Gastrocnemius medialis (tissue), 4 donors: ENCODE measurements at regions not wholly inside any gene's neighbourhood (a gene's known extent, or its start where the extent isn't known, plus 50 kb on each side); places are given as distances from the start of the nearest gene placed in this dataset.

Experiments
- ATAC-seq, 2 donors: fragments of 150-250 bp; one replicate each; pipeline ENCODE4 v1.9.1; 2016
- DNase-seq, 2 donors: peaks; one replicate each; pipeline ENCODE4 v3.0.0-alpha.2; 2019
- H3K27ac ChIP-seq, 4 donors: fragments of 200-600 bp; sonication (generic); 1 replicate in 1 of 4; 2 replicates in 3 of 4; pipeline ENCODE4 v1.5.1; 2016 to 2018; ENCODE audit warnings: mild to moderate bottlenecking in 2 of 4, moderate library complexity in 1 of 4
- H3K27me3 ChIP-seq, 3 donors: fragments of 200-600 bp; sonication (generic) in 2 of 3; 1 replicate in 1 of 3; 2 replicates in 2 of 3; pipeline versions ENCODE4 v1.5.1 to v1.6.0; 2016 to 2019; ENCODE audit warnings: mild to moderate bottlenecking in 1 of 3, moderate library complexity in 1 of 3
- H3K36me3 ChIP-seq, 2 donors: fragments of 200-600 bp; sonication (generic) in 1 of 2; one replicate each; pipeline ENCODE4 v1.5.1; 2017 to 2018
- H3K4me1 ChIP-seq, 2 donors: fragments of 200-600 bp; sonication (generic) in 1 of 2; one replicate each; pipeline ENCODE4 v1.5.1; 2016 to 2017; ENCODE audit warnings: mild to moderate bottlenecking in 2 of 2
- H3K4me3 ChIP-seq, 4 donors: fragments of 200-600 bp; sonication (generic) in 3 of 4; 1 replicate in 1 of 4; 2 replicates in 3 of 4; pipeline ENCODE4 v1.5.1; 2016 to 2019; ENCODE audit warnings: mild to moderate bottlenecking in 2 of 4
- H3K9me3 ChIP-seq, 3 donors: fragments of 200-600 bp; sonication (generic) in 2 of 3; 1 replicate in 1 of 3; 2 replicates in 2 of 3; pipeline ENCODE4 v1.5.1; 2016 to 2019
- CTCF ChIP-seq, 5 experiments: fragments of 450-650 bp in 3 of 5; fragments of 200-600 bp in 2 of 5; sonication (generic) in 2 of 5; IDR thresholded peaks in 4 of 5; conservative IDR thresholded peaks in 1 of 5; 1 replicate in 4 of 5; 2 replicates in 1 of 5; pipeline ENCODE4 v1.5.1; 2016 to 2019; ENCODE audit warnings: antibody characterized with exemption in 5 of 5, mild to moderate bottlenecking in 3 of 5, moderate library complexity in 3 of 5
- POLR2A ChIP-seq, 2 donors: fragments of 450-650 bp; IDR thresholded peaks; one replicate each; pipeline ENCODE4 v1.6.1; 2017; ENCODE audit warnings: antibody characterized with exemption in 2 of 2, mild to moderate bottlenecking in 2 of 2, moderate library complexity in 2 of 2
- in situ Hi-C, 4 donors: fragments of 200-750 bp; cut with MboI; loops; one replicate each; pipeline versions ENCODE4 v1.15.0 to v1.8.0; 2017; ENCODE audit warnings: low sequenced_read_pairs in 4 of 4
- intact Hi-C: fragments of 100-400 bp; cut with DNase I; formaldehyde crosslinking; loops from one replicate; pipeline ENCODE4 v1.15.1; 2023; ENCODE audit warnings: low total_unique reads

- H3K36me3 ChIP-seq: no peaks in the 10 kb centered on the region
- H3K9me3 ChIP-seq: no peaks in the 10 kb centered on the region
- intact Hi-C loops: no loop called here
- DNase-seq (no peak), ATAC-seq (no peak)
- H3K27ac ChIP-seq: peak overlapping the region; percentile 47 to 69 (median 57)
- H3K27me3 ChIP-seq: peaks cover 0 to 3% (median 0%) of the 10 kb centered on the region in 3 donors
- H3K4me3 ChIP-seq: no peak overlapping the region
- TF ChIP-seq CTCF (IDR thresholded peaks at IDR 0.05 in 4 of 5, conservative IDR thresholded peaks at IDR 0.05 in 1 of 5): no peak
- no peak for TF ChIP-seq POLR2A (IDR thresholded peaks at IDR 0.05)
- in situ Hi-C loops: no loop called here
- H3K4me1 ChIP-seq: peaks cover 0 to 22% of the 10 kb centered on the region in 2 donors
Observed at GRCh38 chr6:157727629-157728182, 95.3 kb upstream of the SNX9 start.

- Histone ChIP-seq H3K27ac (no peak overlapping the region), H3K36me3 (no peaks in the 10 kb centered on the region), H3K9me3 (no peaks in the 10 kb centered on the region), H3K27me3 (peaks cover 0 to 3% (median 0%) of the 10 kb centered on the region in 3 donors), H3K4me1 (peaks cover 0 to 22% of the 10 kb centered on the region in 2 donors), H3K4me3 (no peak overlapping the region)
- intact Hi-C loops: no loop called here
- in situ Hi-C loops: no loop called here
- DNase-seq (no peak), ATAC-seq (no peak)
- TF ChIP-seq POLR2A (IDR thresholded peaks at IDR 0.05) (no peak), CTCF (IDR thresholded peaks at IDR 0.05 in 4 of 5, conservative IDR thresholded peaks at IDR 0.05 in 1 of 5) (no peak)
Observed at GRCh38 chr6:157728183-157728881, 94.7 kb upstream of the SNX9 start.

DNA sequence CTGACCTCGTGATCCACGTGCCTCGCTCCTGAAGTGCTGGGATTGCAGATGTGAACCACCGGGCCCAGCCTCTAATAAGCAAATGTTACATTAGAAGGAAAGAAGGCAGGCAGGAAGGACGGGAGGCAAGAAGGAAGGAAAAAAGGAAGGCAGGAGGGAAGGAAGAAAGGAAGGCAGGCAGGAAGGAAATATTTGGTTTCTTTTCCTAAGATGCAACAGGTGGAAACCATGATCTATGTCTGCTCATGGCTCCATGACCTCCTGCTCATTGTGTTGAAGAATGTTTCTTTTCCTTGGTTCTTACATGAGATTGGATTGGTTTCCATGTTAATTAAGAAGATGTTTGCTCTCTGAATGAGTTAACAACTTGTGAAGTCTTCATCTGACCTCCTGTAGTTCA lies 91.8 kb upstream of the SNX9 start:
- no peak for DNase-seq
- intact Hi-C loops: no loop called here

GRCh38 chr6:157732007-157732406 lies 91.0 kb upstream of the SNX9 start:
- Histone ChIP-seq H3K27me3 (no peaks in the 10 kb centered on the region), H3K27ac (no peak overlapping the region), H3K9me3 (no peaks in the 10 kb centered on the region), H3K4me3 (no peak overlapping the region), H3K4me1 (peaks cover 0 to 9% of the 10 kb centered on the region in 2 donors), H3K36me3 (no peaks in the 10 kb centered on the region)
- ATAC-seq (no peak), DNase-seq (no peak)
- intact Hi-C loops: no loop called here
- in situ Hi-C loops: no loop called here
- TF ChIP-seq POLR2A (IDR thresholded peaks at IDR 0.05) (no peak), CTCF (IDR thresholded peaks at IDR 0.05 in 4 of 5, conservative IDR thresholded peaks at IDR 0.05 in 1 of 5) (no peak)

More for the DNA sequence above, 91.8 kb upstream of the SNX9 start:
- no peak for ATAC-seq
- Histone ChIP-seq H3K4me3 (no peak overlapping the region), H3K27me3 (no peaks in the 10 kb centered on the region), H3K4me1 (peaks cover 0 to 17% of the 10 kb centered on the region in 2 donors), H3K27ac (no peak overlapping the region), H3K36me3 (no peaks in the 10 kb centered on the region), H3K9me3 (no peaks in the 10 kb centered on the region)
- TF ChIP-seq CTCF (IDR thresholded peaks at IDR 0.05 in 4 of 5, conservative IDR thresholded peaks at IDR 0.05 in 1 of 5): no peak
- TF ChIP-seq POLR2A (IDR thresholded peaks at IDR 0.05): no peak
- in situ Hi-C loops: no loop called here
